ENCODE measurements at regions not wholly inside any gene's neighbourhood (a gene's known extent, or its start where the extent isn't known, plus 50 kb on each side); places are given as distances from the start of the nearest gene placed in this dataset.

- TF ChIP-seq CTCF (IDR thresholded peaks at IDR 0.05; ENCODE audit: control insufficient read depth, extremely low read depth, insufficient read depth): no peak
- H3K4me3 ChIP-seq (ENCODE audit: low read depth, low read length): no peak overlapping the region
- no peak for DNase-seq (ENCODE audit: low read depth)
Observed at GRCh38 chr2:167758292-167758691, 489.1 kb downstream of the STK39 start.

GRCh38 chr2:167756446-167756845 is 490.9 kb downstream of the STK39 start:
- TF ChIP-seq CTCF (IDR thresholded peaks at IDR 0.05; ENCODE audit: control insufficient read depth, extremely low read depth, insufficient read depth): no peak
- no peak overlapping the region for H3K4me3 ChIP-seq (ENCODE audit: low read depth, low read length)
- no peak for DNase-seq (ENCODE audit: low read depth)

GRCh38 chr2:167753142-167753541 is 494.3 kb downstream of the STK39 start:
- DNase-seq (ENCODE audit: low read depth): no peak
- TF ChIP-seq CTCF (IDR thresholded peaks at IDR 0.05; ENCODE audit: control insufficient read depth, extremely low read depth, insufficient read depth): no peak
- H3K4me3 ChIP-seq (ENCODE audit: low read depth, low read length): no peak overlapping the region

- no peak overlapping the region for H3K4me3 ChIP-seq (ENCODE audit: low read depth, low read length)
- DNase-seq (ENCODE audit: low read depth): no peak
- TF ChIP-seq CTCF (IDR thresholded peaks at IDR 0.05; ENCODE audit: control insufficient read depth, extremely low read depth, insufficient read depth): no peak
Observed at GRCh38 chr2:167752734-167753133, 494.7 kb downstream of the STK39 start.

- no peak overlapping the region for H3K4me3 ChIP-seq (ENCODE audit: low read depth, low read length)
- DNase-seq (ENCODE audit: low read depth): no peak
- TF ChIP-seq CTCF (IDR thresholded peaks at IDR 0.05; ENCODE audit: control insufficient read depth, extremely low read depth, insufficient read depth): no peak
Observed at GRCh38 chr2:167750675-167751074, 496.7 kb downstream of the STK39 start.

- DNase-seq (ENCODE audit: low read depth): no peak
- H3K4me3 ChIP-seq (ENCODE audit: low read depth, low read length): no peak overlapping the region
- TF ChIP-seq CTCF (IDR thresholded peaks at IDR 0.05; ENCODE audit: control insufficient read depth, extremely low read depth, insufficient read depth): no peak
Observed at GRCh38 chr2:167749660-167750059, 497.7 kb downstream of the STK39 start.

- no peak for DNase-seq (ENCODE audit: low read depth)
- H3K4me3 ChIP-seq (ENCODE audit: low read depth, low read length): no peak overlapping the region
Observed at GRCh38 chr2:167749016-167749415, 498.4 kb downstream of the STK39 start.

More at GRCh38 chr2:167749016-167749415, 498.4 kb downstream of the STK39 start:
- TF ChIP-seq CTCF (IDR thresholded peaks at IDR 0.05; ENCODE audit: control insufficient read depth, extremely low read depth, insufficient read depth): no peak

All from LNCaP clone FGC (cell line).